Liver (tissue), 3 donors: ENCODE measurements at regions not wholly inside any gene's neighbourhood (a gene's known extent, or its start where the extent isn't known, plus 50 kb on each side); places are given as distances from the start of the nearest gene placed in this dataset.

Experiments used
- ATF3 ChIP-seq: IDR thresholded peaks from 2 replicates; pipeline ENCODE4 v1.6.1; 2016; ENCODE audit warnings: antibody characterized with exemption
- CTCF ChIP-seq: fragments of 150-350 bp; IDR thresholded peaks from 2 replicates; pipeline ENCODE4 v1.5.1; 2017; ENCODE audit warnings: improper control_type of control experiment, low read depth, low read length; ENCODE audit not compliant: missing input control
- RAD21 ChIP-seq, 2 donors: IDR thresholded peaks; 2 replicates each; pipeline ENCODE4 v1.6.1; 2016; ENCODE audit warnings: antibody characterized with exemption in 2 of 2, mild to moderate bottlenecking in 2 of 2
- REST ChIP-seq: IDR thresholded peaks from 2 replicates; pipeline ENCODE4 v1.6.1; 2016; ENCODE audit warnings: antibody characterized with exemption, mild to moderate bottlenecking
- donor health status: healthy.
- donor health status: healthy.

- TF ChIP-seq CTCF (no peak), REST (no peak), ATF3 (no peak), RAD21 (IDR thresholded peaks at IDR 0.05) (no peak)
These were observed 506.1 kb upstream of the SALL3 start for GRCh38 chr18:78473563-78473962.
